ENCODE measurements at regions not wholly inside any gene's neighbourhood (a gene's known extent, or its start where the extent isn't known, plus 50 kb on each side); places are given as distances from the start of the nearest gene placed in this dataset.

DNA sequence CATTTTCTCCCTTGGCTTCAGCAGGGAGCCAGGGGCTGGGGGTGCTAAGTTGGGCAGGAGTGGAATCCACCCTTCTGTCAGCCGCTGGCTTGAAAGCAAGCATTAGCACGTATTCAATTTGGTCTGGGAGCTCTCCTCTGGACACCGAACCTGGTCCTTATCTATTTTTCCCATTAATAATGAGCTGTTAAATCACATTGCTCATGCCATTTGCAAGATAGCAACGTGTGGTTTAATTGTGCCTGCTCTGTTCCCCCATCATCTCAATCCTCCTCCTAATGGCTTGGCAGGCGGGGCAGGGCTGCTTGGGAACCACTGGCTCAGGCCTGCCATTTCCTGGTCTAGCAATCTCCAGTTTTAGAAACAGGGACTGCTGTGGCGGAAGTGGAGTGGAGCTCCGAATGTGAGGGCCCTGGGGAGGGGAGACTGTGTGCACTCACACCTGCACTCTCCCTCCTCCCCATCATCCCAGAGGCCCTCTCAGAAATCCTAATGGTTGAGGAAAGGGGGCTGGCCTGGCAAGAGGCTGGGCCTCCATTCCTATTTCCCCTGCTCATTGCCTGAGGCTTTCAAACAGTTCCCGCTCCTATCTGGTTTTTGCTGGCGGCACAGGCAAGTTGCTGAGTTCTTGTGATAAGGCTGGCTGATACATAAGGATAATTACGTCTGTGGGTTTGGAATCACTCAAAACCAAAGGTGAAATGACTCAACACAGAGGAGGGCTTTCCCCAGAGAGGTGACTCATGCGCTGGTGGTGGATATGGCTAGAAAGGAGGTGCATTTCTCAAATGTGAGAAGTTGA, 201.2 kb upstream of the E2F8 start (continued):
- TF ChIP-seq, protein P1, sequence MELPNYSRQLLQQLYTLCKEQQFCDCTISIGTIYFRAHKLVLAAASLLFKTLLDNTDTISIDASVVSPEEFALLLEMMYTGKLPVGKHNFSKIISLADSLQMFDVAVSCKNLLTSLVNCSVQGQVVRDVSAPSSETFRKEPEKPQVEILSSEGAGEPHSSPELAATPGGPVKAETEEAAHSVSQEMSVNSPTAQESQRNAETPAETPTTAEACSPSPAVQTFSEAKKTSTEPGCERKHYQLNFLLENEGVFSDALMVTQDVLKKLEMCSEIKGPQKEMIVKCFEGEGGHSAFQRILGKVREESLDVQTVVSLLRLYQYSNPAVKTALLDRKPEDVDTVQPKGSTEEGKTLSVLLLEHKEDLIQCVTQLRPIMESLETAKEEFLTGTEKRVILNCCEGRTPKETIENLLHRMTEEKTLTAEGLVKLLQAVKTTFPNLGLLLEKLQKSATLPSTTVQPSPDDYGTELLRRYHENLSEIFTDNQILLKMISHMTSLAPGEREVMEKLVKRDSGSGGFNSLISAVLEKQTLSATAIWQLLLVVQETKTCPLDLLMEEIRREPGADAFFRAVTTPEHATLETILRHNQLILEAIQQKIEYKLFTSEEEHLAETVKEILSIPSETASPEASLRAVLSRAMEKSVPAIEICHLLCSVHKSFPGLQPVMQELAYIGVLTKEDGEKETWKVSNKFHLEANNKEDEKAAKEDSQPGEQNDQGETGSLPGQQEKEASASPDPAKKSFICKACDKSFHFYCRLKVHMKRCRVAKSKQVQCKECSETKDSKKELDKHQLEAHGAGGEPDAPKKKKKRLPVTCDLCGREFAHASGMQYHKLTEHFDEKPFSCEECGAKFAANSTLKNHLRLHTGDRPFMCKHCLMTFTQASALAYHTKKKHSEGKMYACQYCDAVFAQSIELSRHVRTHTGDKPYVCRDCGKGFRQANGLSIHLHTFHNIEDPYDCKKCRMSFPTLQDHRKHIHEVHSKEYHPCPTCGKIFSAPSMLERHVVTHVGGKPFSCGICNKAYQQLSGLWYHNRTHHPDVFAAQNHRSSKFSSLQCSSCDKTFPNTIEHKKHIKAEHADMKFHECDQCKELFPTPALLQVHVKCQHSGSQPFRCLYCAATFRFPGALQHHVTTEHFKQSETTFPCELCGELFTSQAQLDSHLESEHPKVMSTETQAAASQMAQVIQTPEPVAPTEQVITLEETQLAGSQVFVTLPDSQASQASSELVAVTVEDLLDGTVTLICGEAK (IDR thresholded peaks at IDR 0.05): peak; percentile 18; the same call in 1 of the 2 replicates
- TF ChIP-seq, protein P1 (CRISPR knock-in tag; IDR thresholded peaks at IDR 0.05): no peak
- no peak for TF ChIP-seq ZNF184 (CRISPR knock-in tag; IDR thresholded peaks at IDR 0.05)
- TF ChIP-seq HCFC1 (IDR thresholded peaks at IDR 0.05; ENCODE audit: low read depth, low read length): 0 out of 2 replicates have a peak, but pooled peaks have one; percentile 38
- no peak for TF ChIP-seq PHTF2 (CRISPR knock-in tag; IDR thresholded peaks at IDR 0.05)
- TF ChIP-seq NONO (IDR thresholded peaks at IDR 0.05; ENCODE audit: low read depth in 2 of 2, low read length in 1 of 2): peak in 1 of 2 experiments; percentile 49; a peak in 1 of 4 replicates
- TF ChIP-seq CAMTA2 (CRISPR knock-in tag; conservative IDR thresholded peaks at IDR 0.05): no peak
- TF ChIP-seq POLR2H (tag; IDR thresholded peaks at IDR 0.05; ENCODE audit: low read depth): no peak
- TF ChIP-seq SOX6 (IDR thresholded peaks at IDR 0.05): peak; percentile 93
- TF ChIP-seq PML (IDR thresholded peaks at IDR 0.05; ENCODE audit: low read length): peak; percentile 98
- peak; percentile 97 for TF ChIP-seq EP300 (IDR thresholded peaks at IDR 0.05; ENCODE audit: low read length)
- TF ChIP-seq ELF4 (CRISPR knock-in tag; IDR thresholded peaks at IDR 0.05): peak; percentile 76; the same call in 1 of the 2 replicates
- TF ChIP-seq YBX1 (IDR thresholded peaks at IDR 0.05): no peak
- peak in 1 of 2 experiments; percentile 92; a peak in 2 of 4 replicates for TF ChIP-seq ZMIZ1 (IDR thresholded peaks at IDR 0.05; ENCODE audit: low read depth in 2 of 2, low read length in 2 of 2)
- peak; percentile 85; the same call in 1 of the 2 replicates for TF ChIP-seq ESRRA (IDR thresholded peaks at IDR 0.05; ENCODE audit: borderline replicate concordance, low read depth)
- peak; percentile 24; the same call in 1 of the 2 replicates for TF ChIP-seq MAX (CRISPR knock-in tag; IDR thresholded peaks at IDR 0.05)
